MM.1S (cell line): ENCODE measurements at regions not wholly inside any gene's neighbourhood (a gene's known extent, or its start where the extent isn't known, plus 50 kb on each side); places are given as distances from the start of the nearest gene placed in this dataset.

Experiments
- EZH2 ChIP-seq: fragments of 300-600 bp; sonication (generic); optimal IDR thresholded peaks from 2 replicates; pipeline ENCODE3; 2017; ENCODE audit warnings: low read depth, mild to moderate bottlenecking, antibody characterized with exemption, low read length, mixed read lengths
- EZH2phosphoT487 ChIP-seq: fragments of 300-600 bp; sonication (generic); IDR thresholded peaks from 2 replicates; pipeline ENCODE4 v1.6.1; 2018; ENCODE audit warnings: antibody characterized with exemption, low read length
- TF ChIP-seq, protein P1 (sequence below): fragments of 300-600 bp; sonication (generic); IDR thresholded peaks from 2 replicates; pipeline ENCODE4 v1.5.1; 2016; ENCODE audit warnings: antibody characterized with exemption, low read length, mixed read lengths

DNA sequence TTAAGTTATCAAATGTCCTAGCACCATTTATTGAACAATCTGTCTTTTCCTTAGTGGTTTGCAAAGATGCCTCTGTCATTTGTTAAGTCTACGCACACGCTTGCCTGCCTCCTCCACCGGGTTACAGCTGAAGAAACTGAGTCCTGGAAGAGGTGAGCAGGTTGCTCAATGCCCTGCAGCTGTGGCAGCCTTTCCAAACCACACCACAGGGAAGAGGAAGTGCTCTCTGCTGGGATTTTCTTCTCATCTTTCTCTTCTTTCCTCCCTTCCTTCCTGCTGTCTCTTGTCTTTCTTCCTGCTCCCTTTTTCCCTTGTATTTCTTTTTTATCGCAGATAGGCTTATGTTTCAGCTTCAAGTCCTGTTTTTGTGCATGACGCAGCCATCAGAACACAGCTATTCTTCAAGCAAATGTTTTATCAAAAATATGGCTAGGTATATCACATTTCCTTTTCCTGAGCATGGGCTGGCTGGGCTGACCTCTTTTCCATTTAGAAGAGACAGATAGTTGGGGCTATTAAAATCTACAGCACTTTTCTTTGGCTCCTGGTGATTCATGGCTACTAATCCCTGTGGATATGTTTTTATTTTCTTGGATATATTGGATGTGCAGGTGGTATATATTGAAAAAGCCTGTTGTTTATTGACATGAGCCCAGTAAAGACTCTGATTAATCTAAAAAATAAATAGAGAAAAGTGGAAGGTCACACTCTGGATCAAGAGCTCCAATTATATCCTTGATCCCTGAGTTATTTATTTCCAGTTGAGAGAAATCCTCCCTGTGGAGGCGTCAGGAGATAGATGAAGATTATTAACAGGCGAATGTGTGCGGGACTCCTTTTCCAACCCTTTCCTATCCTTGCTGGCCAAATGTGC is 214.6 kb downstream of the TSN start:
- TF ChIP-seq, protein P1, sequence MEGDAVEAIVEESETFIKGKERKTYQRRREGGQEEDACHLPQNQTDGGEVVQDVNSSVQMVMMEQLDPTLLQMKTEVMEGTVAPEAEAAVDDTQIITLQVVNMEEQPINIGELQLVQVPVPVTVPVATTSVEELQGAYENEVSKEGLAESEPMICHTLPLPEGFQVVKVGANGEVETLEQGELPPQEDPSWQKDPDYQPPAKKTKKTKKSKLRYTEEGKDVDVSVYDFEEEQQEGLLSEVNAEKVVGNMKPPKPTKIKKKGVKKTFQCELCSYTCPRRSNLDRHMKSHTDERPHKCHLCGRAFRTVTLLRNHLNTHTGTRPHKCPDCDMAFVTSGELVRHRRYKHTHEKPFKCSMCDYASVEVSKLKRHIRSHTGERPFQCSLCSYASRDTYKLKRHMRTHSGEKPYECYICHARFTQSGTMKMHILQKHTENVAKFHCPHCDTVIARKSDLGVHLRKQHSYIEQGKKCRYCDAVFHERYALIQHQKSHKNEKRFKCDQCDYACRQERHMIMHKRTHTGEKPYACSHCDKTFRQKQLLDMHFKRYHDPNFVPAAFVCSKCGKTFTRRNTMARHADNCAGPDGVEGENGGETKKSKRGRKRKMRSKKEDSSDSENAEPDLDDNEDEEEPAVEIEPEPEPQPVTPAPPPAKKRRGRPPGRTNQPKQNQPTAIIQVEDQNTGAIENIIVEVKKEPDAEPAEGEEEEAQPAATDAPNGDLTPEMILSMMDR = no peak
- no peak for TF ChIP-seq EZH2
- no peak for TF ChIP-seq EZH2phosphoT487
